ENCODE measurements at regions not wholly inside any gene's neighbourhood (a gene's known extent, or its start where the extent isn't known, plus 50 kb on each side); places are given as distances from the start of the nearest gene placed in this dataset.

GRCh38 chr7:41287559-41288335 is 415.1 kb downstream of the INHBA start:
- H3K36me3 ChIP-seq (ENCODE audit: insufficient read depth, low read length), result no peaks in the 10 kb centered on the region
- no peak overlapping the region for H3K4me2 ChIP-seq (ENCODE audit: insufficient read depth, low read length)
- no peak for TF ChIP-seq CTCF (IDR thresholded peaks at IDR 0.05; ENCODE audit: extremely low read depth, low read depth, low read length)
- H2AFZ ChIP-seq (ENCODE audit: low read length), result no peak overlapping the region
- H3K27ac ChIP-seq (ENCODE audit: low read depth, low read length), result no peak overlapping the region
- H4K20me1 ChIP-seq (ENCODE audit: insufficient read depth, low read length), result no peaks in the 10 kb centered on the region
- no peaks in the 10 kb centered on the region for H3K79me2 ChIP-seq (ENCODE audit: insufficient read depth, low read length)
- no peaks in the 10 kb centered on the region for H3K9me3 ChIP-seq (ENCODE audit: low read depth, low read length)
- H3K4me3 ChIP-seq (ENCODE audit: insufficient read depth, low read length), result no peak overlapping the region
- no peaks in the 10 kb centered on the region for H3K4me1 ChIP-seq (ENCODE audit: insufficient read depth, low read length)
- DNase-seq (ENCODE audit: insufficient read length, low spot score, missing footprints), result no peak
- H3K27me3 ChIP-seq (ENCODE audit: insufficient read depth, low read length), result no peaks in the 10 kb centered on the region

GRCh38 chr7:41280491-41280890 is 422.4 kb downstream of the INHBA start:
- Histone ChIP-seq H2AFZ (ENCODE audit: low read length) (no peak overlapping the region), H3K27me3 (ENCODE audit: insufficient read depth, low read length) (no peaks in the 10 kb centered on the region), H3K9me3 (ENCODE audit: low read depth, low read length) (no peaks in the 10 kb centered on the region), H3K27ac (ENCODE audit: low read depth, low read length) (no peak overlapping the region), H3K4me1 (ENCODE audit: insufficient read depth, low read length) (no peaks in the 10 kb centered on the region), H3K79me2 (ENCODE audit: insufficient read depth, low read length) (no peaks in the 10 kb centered on the region), H4K20me1 (ENCODE audit: insufficient read depth, low read length) (no peaks in the 10 kb centered on the region), H3K4me2 (ENCODE audit: insufficient read depth, low read length) (no peak overlapping the region), H3K36me3 (ENCODE audit: insufficient read depth, low read length) (no peaks in the 10 kb centered on the region), H3K4me3 (ENCODE audit: insufficient read depth, low read length) (no peak overlapping the region)
- DNase-seq (ENCODE audit: insufficient read length, low spot score, missing footprints), result no peak
- no peak for TF ChIP-seq CTCF (IDR thresholded peaks at IDR 0.05; ENCODE audit: extremely low read depth, low read depth, low read length)

GRCh38 chr7:41277561-41277960 is 425.3 kb downstream of the INHBA start:
- Histone ChIP-seq H3K4me2 (ENCODE audit: insufficient read depth, low read length) (no peak overlapping the region), H3K4me1 (ENCODE audit: insufficient read depth, low read length) (no peaks in the 10 kb centered on the region), H2AFZ (ENCODE audit: low read length) (no peak overlapping the region), H3K27me3 (ENCODE audit: insufficient read depth, low read length) (no peaks in the 10 kb centered on the region), H3K9me3 (ENCODE audit: low read depth, low read length) (no peaks in the 10 kb centered on the region), H3K79me2 (ENCODE audit: insufficient read depth, low read length) (no peaks in the 10 kb centered on the region), H3K27ac (ENCODE audit: low read depth, low read length) (no peak overlapping the region), H3K4me3 (ENCODE audit: insufficient read depth, low read length) (no peak overlapping the region), H4K20me1 (ENCODE audit: insufficient read depth, low read length) (no peaks in the 10 kb centered on the region), H3K36me3 (ENCODE audit: insufficient read depth, low read length) (no peaks in the 10 kb centered on the region)
- TF ChIP-seq CTCF (IDR thresholded peaks at IDR 0.05; ENCODE audit: extremely low read depth, low read depth, low read length), result no peak
- DNase-seq (ENCODE audit: insufficient read length, low spot score, missing footprints), result no peak

- no peaks in the 10 kb centered on the region for H3K36me3 ChIP-seq (ENCODE audit: insufficient read depth, low read length)
- no peak overlapping the region for H3K4me2 ChIP-seq (ENCODE audit: insufficient read depth, low read length)
- no peaks in the 10 kb centered on the region for H4K20me1 ChIP-seq (ENCODE audit: insufficient read depth, low read length)
- H3K27me3 ChIP-seq (ENCODE audit: insufficient read depth, low read length), result no peaks in the 10 kb centered on the region
- H3K4me1 ChIP-seq (ENCODE audit: insufficient read depth, low read length), result no peaks in the 10 kb centered on the region
- no peak for TF ChIP-seq CTCF (IDR thresholded peaks at IDR 0.05; ENCODE audit: extremely low read depth, low read depth, low read length)
- no peak overlapping the region for H3K27ac ChIP-seq (ENCODE audit: low read depth, low read length)
- H3K9me3 ChIP-seq (ENCODE audit: low read depth, low read length), result no peaks in the 10 kb centered on the region
- H3K79me2 ChIP-seq (ENCODE audit: insufficient read depth, low read length), result no peaks in the 10 kb centered on the region
- H3K4me3 ChIP-seq (ENCODE audit: insufficient read depth, low read length), result no peak overlapping the region
- DNase-seq (ENCODE audit: insufficient read length, low spot score, missing footprints), result no peak
- H2AFZ ChIP-seq (ENCODE audit: low read length), result no peak overlapping the region
Observed at GRCh38 chr7:41275255-41275654, 427.6 kb downstream of the INHBA start.

Measured in osteoblast (primary cell).